ENCODE measurements at regions not wholly inside any gene's neighbourhood (a gene's known extent, or its start where the extent isn't known, plus 50 kb on each side); places are given as distances from the start of the nearest gene placed in this dataset.

GRCh38 chr4:167419468-167420140 is 185.3 kb upstream of the SPOCK3 start:
- no peak for TF ChIP-seq CTCF (optimal IDR thresholded peaks at IDR 0.05 in 1 of 3, IDR thresholded peaks at IDR 0.05 in 1 of 3, conservative IDR thresholded peaks at IDR 0.05 in 1 of 3; ENCODE audit: extremely low read depth in 1 of 3, insufficient read depth in 2 of 3, low read length in 3 of 3)
- no peak for TF ChIP-seq EZH2 (IDR thresholded peaks at IDR 0.05; ENCODE audit: low read length)

All from keratinocyte (primary cell).